GM21526 (cell line): ENCODE measurements at regions not wholly inside any gene's neighbourhood (a gene's known extent, or its start where the extent isn't known, plus 50 kb on each side); places are given as distances from the start of the nearest gene placed in this dataset.
"Not testable (repeated sequence)": the region's sequence is repeated elsewhere in the genome, so short reads cannot be mapped to it uniquely, and the experiment has no call there.

ENCODE experiments used
- ATAC-seq: cut with Tn5 transposase; IDR thresholded peaks from one replicate; pipeline ENCODE4 v1.9.1; 2021; ENCODE audit warnings: moderate library complexity; ENCODE audit not compliant: unreplicated experiment, low FRiP score

DNA sequence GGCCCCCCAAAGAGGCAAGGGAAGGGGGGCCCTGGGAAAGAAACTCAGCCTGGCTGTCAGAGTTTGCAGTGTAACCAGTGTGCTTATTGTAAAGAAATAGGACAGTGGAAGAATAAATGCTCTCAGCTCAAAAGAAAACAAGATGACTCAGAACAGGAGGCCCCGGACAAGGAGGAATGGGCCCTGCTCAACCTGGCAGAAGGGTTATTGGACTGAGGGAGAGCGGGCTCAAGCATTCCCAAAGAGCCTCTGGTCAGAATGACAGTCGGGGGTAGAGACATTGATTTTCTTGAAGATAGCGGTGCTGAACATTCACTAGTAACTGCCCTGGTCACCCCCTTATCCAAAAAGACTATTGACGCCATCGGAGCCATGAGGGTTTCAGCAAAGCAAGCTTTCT, 100.4 kb upstream of the OSBPL11 start:
- no peak for ATAC-seq

DNA sequence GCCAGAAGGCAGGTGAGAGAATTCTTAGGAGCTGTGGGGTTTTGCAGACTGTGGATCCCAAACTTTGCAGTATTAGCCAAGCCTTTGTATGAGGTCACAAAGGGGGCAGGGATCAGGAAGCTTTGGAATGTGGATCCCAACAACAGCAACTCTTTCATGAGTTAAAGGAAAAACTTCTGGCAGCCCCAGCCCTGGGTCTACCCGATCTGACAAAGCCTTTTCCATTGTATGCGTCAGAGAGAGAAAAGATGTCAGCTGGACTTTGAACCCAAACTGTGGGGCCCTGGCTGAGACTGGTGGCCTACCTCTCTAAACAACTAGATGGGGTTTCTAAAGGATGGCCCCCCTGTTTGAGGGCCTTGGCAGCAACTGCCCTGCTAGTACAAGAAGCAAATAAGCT, 101.8 kb upstream of the OSBPL11 start:
- ATAC-seq: not testable (repeated sequence)

DNA sequence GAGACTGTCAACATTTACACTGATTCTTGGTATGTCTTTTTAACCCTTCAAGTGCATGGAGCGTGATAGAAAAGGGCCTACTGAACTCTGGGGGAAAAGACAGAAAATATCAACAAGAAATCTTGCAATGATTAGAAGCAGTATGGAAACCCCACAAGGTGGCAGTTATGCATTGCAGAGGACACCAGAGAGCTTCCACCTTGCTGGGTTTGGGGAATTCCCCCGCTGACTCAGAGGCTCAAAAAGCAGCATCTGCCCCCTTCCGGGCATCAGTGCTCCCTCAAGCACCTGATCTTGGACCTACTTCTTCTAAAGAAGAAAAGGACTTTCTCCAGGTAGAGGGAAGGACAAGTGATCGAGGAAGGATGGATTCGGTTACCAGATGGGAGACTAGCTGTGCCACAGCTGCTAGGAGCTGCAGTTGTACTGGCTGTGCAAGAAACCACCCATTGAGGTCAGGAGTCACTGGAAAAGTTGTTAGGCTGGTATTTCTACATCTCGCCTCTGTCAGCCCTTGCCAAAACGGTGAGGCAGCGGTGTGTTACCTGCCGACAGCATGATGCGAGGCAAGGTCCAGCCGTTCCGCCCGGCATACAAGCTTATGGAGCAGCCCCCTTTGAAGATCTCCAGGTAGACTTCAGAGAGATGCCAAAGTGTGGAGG, 102.8 kb upstream of the OSBPL11 start:
- not testable (repeated sequence) for ATAC-seq

DNA sequence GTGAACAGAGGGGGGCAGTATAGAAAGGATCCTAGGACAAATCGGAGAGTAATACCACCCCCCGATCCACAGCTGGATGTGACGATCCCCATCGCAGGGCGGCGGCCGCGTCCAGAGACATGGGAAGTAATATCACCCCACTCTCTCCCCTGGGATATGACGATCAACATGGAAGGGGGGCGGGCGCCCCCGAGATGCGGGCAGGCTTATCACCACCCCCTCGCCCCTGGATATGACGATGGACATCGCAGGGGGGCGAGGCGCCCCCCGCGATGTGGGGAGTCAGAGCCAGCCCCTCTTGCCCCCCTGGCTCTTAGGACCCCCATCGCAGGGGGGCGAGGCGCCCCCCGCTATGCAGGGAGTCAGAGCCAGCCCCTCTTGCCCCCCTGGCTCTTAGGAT, 120.4 kb upstream of the OSBPL11 start:
- ATAC-seq: no peak

DNA sequence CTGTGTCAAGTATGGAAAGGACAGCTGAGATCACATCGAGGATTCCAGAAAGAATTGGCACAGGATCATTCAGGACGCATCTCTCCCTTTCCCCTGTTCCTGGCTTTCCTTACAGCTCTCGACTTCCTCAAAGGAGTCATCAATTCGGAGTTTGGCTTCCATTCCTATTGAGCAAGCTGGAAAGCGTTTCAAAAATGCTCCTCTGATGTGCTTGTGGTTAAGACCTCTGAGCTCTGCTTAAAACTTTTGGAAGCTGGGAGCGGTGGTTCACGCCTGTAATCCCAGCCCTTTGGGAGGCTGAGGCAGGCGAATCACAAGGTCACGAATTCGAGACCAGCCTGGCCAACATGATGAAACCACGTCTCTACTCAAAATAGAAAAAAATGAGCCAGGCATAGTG, 136.9 kb upstream of the OSBPL11 start:
- not testable (repeated sequence) for ATAC-seq

DNA sequence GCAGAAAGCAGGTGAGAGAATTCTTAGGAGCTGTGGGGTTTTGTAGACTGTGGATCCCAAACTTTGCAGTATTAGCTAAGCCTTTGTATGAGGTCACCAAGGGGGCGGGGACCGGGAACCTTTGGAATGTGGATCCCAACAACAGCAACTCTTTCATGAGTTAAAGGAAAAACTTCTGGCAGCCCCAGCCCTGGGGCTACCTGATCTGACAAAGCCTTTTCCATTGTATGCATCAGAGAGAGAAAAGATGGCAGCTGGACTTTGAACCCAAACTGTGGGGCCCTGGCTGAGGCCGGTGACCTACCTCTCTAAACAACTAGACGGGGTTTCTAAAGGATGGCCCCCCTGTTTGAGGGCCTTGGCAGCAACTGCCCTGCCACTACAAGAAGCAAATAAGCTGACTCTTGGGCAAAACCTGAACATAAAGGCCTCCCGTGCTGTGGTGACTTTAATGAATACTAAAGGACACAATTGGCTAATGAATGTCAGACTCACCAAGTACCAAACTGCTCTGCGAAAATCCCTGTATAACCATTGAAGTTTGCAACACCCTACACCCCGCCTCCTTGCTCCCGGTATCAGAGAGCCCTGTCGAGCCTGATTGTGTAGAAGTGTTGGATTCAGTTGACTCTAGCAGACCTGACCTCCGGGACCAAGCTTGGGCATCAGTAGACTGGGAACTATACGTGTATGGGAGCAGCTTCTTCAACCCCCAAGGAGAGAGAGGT, 146.9 kb upstream of the OSBPL11 start:
- ATAC-seq: not testable (repeated sequence)

DNA sequence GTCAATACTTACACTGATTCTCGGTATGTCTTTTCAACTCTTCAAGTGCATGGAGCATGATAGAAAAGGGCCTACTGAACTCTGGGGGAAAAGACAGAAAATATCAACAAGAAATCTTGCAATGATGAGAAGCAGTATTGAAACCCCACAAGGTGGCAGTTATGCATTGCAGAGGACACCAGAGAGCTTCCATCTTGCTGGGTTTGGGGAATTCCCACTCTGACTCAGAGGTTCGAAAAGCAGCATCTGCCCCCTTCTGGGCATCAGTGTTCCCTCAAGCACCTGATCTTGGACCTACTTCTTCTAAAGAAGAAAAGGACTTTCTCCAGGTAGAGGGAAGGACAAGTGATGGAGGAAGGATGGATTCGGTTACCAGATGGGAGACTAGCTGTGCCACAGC, 147.5 kb upstream of the OSBPL11 start:
- ATAC-seq: not testable (repeated sequence)

DNA sequence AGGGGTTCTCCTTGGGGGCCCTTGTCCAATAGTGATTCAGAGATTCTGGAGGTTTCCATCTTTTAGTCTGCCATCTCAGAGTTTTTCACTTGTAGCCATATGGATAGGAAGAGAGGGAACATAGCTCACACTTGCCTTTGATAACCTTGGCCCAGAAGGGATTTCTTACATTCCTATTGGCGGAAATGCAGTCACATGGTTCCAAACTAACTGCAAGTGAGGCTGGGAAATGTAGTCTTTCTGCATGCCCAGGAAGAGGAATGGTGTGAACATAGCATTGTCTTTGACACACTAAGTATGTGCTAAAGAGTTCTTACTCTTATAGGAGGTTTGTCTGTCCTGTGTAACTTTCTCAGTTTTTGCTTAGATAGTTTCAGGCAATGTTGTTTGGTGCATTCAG, 161.8 kb upstream of the OSBPL11 start:
- not testable (repeated sequence) for ATAC-seq

DNA sequence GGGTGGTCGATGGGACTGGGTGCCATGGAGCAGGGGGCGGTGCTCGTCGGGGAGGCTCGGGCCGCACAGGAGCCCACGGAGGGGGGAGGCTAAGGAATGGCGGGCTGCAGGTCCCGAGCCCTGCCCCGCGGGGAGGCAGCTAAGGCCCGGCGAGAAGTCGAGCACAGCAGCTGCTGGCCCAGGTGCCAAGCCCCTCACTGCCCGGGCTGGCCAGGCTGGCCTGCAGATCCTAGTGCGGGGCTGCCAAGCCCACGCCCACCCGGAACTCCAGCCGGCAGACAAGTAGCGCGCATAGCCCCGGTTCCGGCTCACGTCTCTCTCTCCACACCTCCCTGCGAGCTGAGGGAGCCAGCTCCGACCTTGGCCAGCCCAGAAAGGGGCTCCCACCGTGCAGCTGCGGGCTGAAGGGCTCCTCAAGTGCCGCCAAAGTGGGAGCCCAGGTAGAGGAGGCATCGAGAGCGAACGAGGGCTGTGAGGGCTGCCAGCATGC, 163.4 kb upstream of the OSBPL11 start:
- not testable (repeated sequence) for ATAC-seq

DNA sequence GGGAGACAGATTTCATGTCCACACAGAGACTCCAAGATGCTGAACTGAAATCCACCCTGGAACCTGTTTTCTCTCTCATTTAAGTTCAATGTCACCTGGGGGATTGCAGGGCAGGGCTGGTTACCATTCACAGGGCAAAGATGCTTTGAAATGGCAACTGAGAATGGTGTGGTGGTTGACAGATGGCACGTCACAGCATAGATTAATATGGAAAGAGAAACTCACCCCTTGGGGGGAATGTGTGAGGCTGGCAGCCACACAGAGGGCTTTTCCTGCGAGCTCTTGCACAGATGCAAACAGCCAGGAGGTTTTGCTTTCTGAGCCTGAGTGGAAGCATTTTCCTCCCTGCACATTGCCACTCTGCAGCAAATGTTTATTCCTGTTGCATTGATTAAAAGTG, 167.3 kb upstream of the OSBPL11 start:
- not testable (repeated sequence) for ATAC-seq

DNA sequence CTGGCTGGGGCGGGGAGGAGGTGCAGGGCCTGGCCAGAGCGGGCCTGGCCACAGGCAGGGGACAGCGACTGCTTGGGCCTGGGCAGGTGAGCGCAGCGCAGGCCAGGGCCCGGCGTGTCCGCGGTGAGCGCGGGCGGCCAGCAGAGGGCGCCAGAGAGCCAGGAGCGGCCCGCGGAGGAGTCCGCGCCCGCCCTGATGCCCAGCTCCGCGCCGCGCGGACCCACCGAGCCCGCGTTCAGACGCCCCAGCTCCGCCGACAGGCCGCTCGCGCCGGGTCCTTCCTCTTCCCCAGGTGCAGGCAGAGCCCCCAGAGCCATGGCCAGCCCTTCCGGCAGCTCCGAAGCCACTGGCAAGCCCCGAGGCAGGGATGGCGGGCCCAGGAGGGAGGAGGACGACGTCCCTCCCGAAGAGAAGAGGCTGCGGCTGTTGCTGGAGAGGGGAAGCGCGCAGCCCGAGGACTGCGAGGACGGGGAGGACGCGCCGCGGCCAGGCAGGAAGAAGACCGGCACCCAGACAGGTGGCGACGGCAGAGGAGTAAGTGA, 171.1 kb upstream of the OSBPL11 start:
- not testable (repeated sequence) for ATAC-seq

DNA sequence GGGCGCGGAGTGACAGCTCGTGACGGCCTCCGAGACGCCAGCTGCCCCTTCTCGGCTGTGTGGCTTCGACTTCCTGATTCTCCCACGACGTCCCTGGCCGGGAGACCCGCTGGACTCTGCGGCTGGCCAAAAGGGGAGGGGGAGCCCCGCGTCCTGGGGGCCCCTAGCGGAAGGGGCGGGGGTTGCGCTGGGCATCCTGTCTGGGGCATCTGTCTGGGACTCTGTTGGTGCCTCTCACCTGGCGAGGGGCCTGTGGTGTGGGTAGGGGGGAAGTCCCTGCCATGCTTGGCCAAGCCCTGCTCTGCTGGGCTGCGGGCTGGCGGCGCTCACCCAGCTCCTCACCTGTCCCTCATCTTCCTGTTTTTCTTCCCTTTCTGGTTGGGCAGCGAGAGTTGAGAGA, 171.6 kb upstream of the OSBPL11 start:
- not testable (repeated sequence) for ATAC-seq

DNA sequence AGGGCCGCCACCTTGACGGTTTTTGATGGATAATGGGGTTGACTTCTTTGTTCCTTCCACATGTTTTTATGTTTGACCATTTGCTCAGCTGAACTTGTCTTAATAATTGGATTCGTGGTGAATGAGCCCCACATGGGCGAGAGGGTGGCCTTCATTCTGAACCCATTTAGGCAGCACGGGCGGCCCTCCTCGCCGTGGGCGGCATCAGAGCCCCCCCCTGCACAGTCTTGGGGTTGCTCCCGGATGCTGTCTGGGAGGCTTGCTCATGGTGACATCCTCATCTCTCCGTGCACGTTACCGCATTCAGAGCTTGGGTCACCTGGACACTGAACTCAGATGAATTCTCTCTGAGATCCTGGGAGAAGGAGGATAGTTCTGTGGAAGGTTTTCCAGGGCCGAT, 172.3 kb upstream of the OSBPL11 start:
- ATAC-seq: no peak

DNA sequence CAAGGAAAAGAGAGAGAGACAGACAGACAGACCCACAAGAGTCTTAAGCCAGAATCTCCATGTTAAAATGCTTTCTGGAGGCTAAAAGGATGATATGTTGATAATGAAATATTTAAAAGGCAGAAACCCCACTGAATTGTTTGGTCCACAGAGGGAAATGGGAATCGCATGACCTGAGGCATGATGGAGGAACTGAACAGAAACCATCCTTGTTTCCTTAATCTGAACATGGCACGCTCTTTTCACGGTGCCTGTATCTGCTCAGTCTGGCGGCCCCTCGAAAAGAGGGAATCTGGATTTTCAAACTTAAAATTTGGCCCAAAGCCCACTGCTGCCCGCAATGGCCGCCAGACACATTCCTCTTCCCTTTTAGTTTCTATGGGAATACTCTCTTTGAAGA, 173.5 kb upstream of the OSBPL11 start:
- not testable (repeated sequence) for ATAC-seq

DNA sequence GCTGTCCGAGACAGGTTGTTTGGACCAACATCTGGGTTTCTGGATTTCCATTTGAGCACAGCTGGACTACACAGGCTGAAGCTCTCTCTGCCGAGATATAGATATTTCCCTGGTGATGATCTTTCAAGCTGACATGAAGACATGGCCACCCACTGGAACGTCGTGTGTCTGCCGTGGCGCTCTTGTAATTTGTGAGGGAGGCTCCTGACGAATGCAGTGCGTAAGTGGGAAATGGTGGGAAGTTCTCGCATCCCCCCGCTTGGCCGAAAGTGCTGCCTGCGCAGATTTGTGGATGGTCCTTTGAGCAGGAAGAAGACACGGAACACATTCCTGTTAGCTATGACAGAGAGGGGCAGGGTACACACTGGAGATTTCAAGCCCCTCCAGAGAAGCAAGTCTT, 176.2 kb upstream of the OSBPL11 start:
- ATAC-seq: not testable (repeated sequence)

DNA sequence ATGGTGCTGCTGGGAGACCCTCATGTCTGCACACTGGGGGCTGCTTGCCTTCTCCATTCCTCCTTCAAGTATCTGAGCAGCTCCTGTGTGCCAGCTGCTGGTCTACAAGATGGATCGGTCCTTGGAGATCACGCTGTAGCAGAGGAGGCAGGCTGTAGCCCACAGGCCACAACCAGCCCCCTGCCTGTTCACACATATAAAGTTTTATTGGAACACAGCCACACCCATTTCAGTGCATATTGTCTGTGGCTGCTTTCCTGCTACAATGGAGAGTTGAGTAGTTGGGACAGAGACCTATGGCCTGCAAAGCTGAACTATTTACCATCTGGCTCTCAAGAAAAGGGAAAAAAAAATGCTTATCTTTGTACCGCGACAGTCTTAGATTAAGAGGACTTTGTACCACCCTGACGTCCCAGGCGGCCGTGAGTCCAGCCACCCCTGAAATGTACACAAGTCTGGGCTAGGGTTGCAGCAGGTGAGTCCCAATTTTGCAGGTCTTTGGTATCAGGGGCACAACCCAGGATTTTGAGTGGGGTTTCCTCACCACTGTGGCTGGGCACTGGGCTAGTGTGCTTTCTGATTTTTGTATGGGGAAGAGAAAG, 179.2 kb upstream of the OSBPL11 start:
- ATAC-seq: not testable (repeated sequence)

DNA sequence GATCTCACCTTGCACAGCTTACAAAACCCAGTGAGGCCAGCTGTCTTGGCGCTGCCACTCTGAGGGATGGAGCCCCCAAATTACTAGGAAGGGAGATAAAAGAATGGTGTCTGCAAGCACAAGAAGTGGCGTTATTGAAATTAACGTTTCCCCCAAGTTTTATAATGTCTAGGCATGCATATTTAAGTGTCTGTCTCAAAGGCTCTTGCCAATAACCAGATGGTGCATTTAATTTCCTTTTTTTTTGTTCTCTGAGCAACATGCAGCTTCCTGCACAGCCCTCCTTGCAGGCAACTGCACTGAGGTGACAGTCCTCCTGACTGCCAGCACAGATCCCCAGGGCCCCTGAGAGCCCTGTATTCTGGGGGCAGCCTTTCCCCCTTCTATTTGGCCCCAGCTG, 179.8 kb upstream of the OSBPL11 start:
- ATAC-seq: not testable (repeated sequence)

DNA sequence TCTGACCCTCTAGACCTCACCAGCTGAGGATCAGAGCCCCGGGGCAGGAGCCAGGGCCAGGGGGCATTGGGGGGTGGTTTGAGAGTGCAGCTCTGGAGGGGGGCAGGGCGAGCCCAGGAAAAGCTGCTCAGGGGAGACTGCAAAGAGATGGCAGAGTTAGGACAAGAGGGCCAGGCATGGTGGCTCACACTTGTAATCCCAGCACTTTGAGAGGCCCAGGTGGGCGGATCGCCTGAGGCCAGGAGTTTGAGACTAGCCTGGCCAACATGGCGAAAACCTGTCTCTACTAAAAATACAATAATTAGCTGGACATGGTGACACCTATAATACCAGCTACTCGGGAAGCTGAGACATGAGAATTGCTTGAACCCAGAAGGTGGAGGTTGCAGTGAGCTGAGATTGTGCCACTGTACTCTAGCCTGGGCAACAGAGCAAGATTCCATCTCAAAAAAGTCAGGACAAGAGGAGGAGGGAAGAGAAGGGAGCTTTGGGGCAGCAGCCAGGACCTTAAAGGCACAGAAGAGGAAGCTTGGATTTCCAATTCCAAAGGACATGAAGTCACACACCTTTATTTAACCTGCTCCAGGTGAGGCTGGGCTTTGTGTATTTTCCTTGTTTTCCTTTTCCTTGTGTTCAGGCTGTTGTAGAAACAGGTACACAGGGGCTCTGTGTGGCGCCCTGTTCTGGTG, 180.5 kb upstream of the OSBPL11 start:
- not testable (repeated sequence) for ATAC-seq

DNA sequence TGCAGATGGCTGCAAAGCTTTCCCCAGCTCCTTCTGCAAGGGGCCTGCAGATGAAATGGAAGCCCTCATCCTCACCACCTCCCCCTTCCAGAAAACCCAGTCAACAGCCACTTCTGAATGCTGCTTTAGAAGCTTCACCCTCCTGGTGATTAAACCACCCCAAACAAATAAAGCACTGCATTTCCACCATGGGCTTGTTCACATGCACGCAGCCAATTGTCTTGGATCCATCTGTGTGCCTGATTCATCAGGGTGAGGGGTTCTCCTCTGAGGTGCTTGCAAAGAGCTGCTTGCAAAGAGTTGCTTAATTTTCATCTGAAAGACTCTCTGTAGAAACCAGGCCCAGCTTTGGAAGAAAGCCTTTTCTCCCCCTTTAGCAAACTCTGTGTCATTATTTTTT, 184.0 kb upstream of the OSBPL11 start:
- not testable (repeated sequence) for ATAC-seq

DNA sequence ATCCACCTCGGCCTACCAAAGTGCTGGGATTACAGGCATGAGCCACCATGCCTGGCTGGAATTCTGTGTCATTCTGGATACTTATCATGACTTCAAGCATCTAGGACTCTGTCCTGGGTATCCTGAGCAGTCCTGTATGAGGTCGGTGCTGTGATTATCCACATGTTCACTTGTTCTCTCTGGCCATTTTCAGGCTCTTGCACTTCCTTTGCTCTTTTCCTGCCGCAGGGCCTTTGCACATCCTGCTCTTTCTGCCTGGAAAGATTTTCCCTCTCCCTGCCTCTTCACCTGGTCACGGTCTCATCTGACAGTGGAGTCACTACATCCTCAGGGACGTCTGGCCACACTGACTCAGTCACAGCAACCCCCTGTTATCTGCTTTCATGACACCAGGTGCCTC, 184.6 kb upstream of the OSBPL11 start:
- ATAC-seq: not testable (repeated sequence)

DNA sequence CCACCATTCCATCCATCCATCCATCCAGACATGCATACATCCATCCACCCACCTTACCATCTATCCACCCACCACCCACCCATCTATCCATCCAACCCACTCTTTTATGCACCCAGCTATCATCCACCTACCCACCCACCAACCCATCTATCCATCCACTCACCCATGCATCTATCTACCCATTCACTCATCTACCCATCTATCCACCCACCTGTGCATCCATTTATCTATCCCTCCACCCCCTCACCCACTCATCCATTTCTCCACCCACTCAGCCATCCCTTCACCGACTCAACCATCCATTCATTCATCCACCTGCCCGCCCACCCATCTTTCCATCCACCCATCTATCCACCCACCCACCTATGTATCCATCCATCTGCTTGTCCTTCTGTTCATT, 186.4 kb upstream of the OSBPL11 start:
- not testable (repeated sequence) for ATAC-seq
